ENCODE measurements at regions not wholly inside any gene's neighbourhood (a gene's known extent, or its start where the extent isn't known, plus 50 kb on each side); places are given as distances from the start of the nearest gene placed in this dataset.

- TF ChIP-seq CTCF (IDR thresholded peaks at IDR 0.05; ENCODE audit: low read depth, low read length, poor library complexity, severe bottlenecking) (no peak), EZH2phosphoT487 (IDR thresholded peaks at IDR 0.05; ENCODE audit: borderline replicate concordance, low read length) (no peak)
Measured at GRCh38 chr21:27653481-27653880, 686.6 kb upstream of the ADAMTS5 start.
